ENCODE measurements at regions not wholly inside any gene's neighbourhood (a gene's known extent, or its start where the extent isn't known, plus 50 kb on each side); places are given as distances from the start of the nearest gene placed in this dataset.

GRCh38 chr10:64385355-64385754 lies 864.2 kb downstream of the REEP3 start:
- TF ChIP-seq CTCF (IDR thresholded peaks at IDR 0.05) (no peak), POLR2A (IDR thresholded peaks at IDR 0.05) (no peak)

Data from Peyer's patch (tissue), 4 donors.